HG03103 (cell line): ENCODE measurements at regions not wholly inside any gene's neighbourhood (a gene's known extent, or its start where the extent isn't known, plus 50 kb on each side); places are given as distances from the start of the nearest gene placed in this dataset.
"Not testable (repeated sequence)": the region's sequence is repeated elsewhere in the genome, so short reads cannot be mapped to it uniquely, and the experiment has no call there.

ENCODE experiments used
- ATAC-seq: cut with Tn5 transposase; IDR thresholded peaks from one replicate; pipeline ENCODE4 v1.9.1; 2021; ENCODE audit warnings: low read depth; ENCODE audit not compliant: unreplicated experiment

DNA sequence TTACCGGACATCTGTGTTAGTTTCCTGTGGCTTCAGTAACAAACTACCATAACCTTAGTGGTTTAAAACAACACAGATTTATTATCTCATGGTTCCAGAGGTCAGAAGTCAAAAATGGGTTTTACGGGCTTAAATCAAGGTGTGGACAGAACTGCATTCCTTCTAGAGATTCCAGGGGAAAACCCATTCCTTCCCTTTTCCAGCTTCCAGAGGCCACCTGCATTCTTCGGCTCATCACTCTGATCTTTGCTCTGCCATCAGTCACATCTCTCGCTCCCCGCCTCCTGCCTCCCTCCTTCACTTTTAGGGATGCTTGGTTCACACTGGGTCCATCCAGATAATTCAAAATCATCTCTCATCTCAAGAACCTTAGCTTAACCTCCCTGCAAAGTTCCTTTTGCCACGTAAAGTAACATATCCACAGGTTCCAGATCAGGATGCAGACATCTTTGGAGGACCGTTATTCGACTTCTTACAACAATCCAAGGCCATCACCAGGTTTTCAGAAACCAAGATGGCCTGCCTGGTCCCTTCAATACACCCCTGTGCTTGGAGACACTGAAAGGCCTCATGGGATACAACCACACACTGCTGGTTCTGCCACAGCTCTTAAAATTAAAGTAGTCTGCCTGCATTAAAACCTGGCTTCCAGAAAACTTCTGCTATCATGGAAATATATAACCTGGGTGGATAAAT, 225.9 kb upstream of the MYO3A start:
- ATAC-seq = no peak

DNA sequence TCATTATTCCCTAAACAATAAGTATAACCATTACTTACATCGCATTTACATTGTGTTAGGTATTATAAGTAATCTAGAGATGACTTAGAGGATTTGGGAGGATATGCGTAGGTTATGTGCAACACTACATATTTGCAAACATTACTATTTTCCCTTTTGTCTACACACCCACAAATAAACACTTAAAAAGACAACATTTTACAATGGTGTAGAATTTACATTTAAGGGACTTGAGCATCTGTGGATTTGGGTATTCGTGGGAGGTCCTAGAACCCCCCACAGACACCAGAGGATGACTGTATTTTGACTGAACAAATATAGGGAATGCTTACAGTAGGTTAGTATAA, 220.2 kb upstream of the MYO3A start:
- no peak for ATAC-seq

DNA sequence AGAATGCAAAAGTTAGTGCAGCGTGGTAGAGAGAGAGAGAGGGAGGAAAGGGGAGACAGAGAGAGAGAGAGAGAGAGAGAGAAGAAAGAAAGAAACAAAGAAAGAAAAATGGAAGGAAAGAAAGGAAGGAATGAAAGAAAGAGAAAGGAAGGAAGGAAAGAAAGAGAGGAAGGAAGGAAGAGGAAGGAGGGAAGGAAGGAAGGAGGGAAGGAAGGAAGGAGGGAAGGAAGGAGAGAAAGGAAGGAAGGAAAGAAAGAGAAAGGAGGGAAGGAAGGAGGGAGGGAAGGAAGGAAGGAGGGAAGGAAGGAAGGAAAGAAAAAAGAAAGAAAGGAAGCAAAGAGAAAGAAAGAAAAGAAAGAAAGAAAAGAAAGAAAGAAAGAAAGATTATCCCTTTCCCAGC, 209.8 kb upstream of the MYO3A start:
- no peak for ATAC-seq

DNA sequence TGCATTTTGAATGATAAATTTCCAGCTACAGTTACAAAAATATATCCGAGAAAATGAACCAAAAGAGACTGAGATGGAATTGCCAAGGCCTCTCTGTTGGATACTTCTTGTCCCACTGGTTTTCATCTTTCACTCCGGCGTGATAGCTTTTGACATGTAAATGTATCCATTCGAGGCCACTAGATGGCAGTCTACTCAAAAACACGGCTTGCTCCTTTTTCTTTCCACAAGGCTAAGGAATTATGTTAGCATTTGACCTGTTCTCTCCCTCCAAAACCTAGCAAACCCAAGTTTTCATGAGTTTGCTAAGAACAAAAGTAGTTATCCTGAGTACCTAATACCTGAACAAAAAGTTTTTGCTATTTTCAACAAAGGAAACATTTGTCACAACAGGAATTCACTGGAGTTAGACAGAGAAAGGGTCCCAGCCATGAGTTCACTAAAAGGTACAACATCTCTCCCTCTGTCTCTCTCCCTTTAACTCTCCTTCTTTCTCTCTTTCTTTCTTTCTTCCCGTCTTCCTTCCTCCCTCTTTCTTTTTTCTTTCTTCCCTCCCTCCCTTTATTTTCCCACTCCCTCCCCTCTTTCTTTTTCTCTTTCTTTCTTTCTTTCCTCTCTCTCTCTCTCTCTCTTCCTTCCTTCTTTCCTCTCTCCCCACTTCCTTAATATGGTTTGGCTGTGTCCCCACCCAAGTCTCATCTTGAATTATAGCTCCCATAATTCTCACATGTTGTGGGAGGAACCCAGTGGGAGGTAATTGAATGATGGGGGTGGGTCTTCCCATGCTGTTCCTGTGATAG, 207.9 kb upstream of the MYO3A start:
- peak; percentile 85 for ATAC-seq

DNA sequence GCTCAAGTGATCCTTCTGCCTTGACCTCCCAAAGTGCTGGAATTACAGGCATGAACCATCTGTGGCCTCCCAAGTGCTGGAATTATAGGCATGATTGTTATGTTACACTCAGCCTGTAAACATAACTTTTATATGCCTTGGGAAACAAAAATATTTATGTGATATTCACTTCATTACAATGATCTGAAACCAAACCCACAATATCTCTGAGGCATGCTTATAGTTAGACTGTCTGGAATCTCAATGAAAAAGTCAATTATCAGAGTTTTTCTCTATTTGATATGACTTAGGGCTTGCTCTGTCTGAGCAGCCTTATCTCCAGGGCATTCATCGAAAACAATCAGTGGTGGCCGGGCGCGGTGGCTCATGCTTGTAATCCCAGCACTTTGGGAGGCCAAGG, 195.3 kb upstream of the MYO3A start:
- ATAC-seq = no peak

DNA sequence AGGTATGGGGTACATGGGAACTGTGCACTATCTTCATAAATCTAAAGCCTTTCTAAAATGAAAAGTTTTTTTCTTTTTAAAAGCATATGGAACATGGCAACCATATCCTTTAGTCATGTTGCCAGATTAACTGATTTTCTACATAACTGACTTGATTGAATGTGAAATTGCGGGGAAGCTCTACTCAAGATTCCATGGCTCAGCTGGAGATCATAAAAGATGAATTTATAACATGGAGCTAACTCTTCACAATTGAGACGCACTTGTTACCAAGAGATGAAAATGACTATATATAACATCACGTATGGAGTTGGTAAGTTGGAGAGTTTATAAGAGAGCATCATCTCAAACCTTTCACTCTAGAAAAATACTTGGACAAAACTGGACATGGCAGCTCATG, 190.2 kb upstream of the MYO3A start:
- no peak for ATAC-seq

DNA sequence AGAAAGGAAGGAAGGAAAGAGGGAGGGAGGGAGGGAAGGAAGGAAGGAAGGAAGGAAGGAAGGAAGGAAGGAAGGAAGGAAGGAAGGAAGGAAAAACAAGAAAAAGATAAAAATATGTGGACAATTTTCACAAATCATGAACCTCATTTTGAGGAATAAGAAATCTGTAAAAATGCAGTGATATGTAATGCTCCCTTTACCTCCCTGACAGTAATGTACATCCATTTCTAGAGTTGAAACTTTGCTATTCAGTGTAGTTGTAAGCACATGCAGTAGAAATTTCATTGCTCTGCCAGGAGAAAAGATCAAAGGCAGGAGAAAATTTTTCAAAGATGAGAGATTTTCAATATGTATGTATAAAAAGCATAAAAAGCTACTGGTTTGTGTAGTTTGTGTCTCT, 189.5 kb upstream of the MYO3A start:
- no peak for ATAC-seq

DNA sequence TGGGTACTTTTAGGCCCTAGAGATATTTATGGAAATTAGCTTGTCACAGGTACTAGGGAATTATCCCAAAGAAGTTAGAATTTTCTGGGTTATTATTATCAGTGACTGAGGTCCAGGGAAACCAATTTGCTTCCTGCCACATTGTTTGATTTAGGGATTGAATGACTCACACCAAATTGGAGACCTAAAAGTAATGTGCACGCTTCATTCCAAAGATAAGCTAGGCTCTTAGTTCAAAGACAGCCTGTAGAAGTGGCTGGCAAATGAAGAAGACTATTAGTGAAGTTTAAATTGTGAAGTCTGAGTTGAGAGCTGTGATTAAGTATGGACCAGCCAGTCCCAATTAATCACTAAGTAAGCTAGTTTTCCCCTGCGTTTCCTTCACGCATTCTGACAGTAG, 188.1 kb upstream of the MYO3A start:
- no peak for ATAC-seq

DNA sequence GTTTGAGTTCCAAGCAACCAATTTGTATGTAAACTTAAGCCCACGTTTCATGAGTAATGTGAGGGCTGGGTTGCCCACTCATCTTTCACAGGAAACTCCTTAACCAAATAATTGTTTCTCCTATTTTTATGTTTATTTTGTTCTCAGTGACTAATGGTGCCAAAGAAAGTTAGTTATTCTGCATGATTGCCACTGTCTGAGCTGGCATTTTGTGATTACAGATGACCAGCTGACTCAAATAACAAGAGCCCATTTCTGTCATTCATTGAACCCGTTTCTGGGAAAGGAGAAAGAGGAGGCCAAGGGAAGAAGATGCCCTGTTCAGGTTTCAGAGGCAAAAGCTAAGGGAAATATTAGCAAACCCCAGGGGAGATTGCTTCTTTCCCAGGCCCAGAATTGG, 186.9 kb upstream of the MYO3A start:
- ATAC-seq = no peak

DNA sequence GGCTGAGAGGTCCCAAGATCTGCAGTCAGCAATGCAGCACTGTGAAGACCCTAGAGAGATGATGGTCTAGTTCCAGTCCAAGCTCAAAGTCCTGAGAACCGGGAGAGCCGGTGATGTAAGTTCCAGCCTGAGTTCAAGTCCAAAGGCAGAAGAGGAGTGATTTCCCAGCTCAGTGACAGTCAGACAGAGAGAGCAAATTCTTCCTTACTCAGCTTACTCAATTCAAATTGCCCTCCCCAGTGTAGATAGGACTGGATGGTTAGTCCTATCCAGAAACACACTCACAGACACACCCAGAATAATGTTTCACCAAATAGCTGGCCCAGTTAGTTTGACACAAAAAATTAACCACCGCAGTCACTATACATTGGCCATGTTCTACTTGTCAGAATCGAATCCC, 185.5 kb upstream of the MYO3A start:
- no peak for ATAC-seq

DNA sequence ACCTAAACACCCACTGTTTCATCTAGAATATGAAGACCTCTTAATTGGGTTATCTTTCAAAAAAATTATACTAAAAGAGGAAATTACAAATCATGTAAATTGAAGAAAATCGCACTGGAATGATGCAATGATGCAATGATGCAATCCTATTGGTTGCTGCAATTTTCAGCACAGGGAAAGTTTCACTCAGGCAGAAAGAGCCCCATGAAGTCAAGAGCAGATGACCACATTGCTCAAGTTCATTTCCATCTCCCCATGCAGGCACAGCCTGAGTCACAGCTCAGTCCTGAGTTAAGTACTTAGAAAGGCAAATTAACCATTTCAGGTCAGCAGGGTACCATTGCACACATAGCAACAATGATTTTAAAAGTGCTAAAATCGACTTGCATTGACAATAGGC, 180.3 kb upstream of the MYO3A start:
- ATAC-seq = no peak

DNA sequence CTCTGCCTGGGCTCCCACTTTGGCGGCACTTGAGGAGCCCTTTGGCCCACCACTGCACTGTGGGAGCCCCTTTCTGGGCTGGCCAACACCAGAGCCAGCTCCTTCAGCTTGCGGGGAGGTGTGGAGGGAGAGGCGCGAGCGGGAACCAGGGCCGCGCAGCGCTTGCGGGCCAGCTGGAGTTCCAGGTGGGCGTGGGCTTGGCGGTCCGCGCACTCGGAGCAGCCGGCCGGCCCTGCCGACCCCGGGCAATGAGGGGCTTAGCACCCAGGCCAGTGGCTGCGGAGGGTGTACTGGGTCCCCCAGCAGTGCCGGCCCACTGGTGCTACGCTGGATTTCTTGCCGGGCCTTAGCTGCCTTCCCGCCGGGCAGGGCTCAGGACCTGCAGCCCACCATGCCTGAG, 178.2 kb upstream of the MYO3A start:
- not testable (repeated sequence) for ATAC-seq

DNA sequence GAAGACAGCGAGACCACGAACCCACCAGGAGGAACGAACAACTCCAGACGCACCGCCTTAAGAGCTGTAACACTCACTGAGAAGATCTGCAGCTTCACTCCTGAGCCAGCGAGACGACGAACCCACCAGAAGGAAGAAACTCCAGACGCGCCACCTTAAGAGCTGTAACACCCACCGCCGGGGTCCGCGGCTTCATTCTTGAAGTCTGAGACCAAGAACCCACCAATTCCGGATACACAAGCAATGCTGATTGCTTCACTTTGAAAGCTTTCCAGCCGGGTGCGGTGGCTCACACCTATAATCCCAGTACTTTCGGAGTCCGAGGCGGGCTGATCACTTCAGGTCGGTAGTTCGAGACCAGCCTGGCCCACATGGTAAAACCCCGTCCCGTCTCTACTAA, 177.2 kb upstream of the MYO3A start:
- no peak for ATAC-seq

DNA sequence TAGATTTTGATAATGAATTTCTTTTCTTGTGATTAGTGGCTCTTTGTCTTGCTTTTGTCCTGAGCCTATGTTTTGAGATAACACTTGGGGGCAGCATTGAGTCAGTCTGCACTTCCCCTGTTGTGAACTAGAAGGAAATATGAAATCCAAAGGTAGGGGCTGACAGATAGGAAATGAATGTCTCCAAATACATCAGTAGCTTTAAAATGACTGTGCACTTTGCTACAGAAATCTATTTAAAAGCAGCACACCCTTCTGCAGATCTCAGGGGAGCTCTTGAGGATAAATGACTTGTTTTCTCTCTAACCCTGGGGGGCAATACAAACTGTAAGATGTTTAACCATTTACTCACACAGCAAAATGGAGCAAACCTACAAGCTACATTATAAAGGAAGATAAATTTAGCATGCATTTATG, 176.0 kb upstream of the MYO3A start:
- ATAC-seq = no peak

DNA sequence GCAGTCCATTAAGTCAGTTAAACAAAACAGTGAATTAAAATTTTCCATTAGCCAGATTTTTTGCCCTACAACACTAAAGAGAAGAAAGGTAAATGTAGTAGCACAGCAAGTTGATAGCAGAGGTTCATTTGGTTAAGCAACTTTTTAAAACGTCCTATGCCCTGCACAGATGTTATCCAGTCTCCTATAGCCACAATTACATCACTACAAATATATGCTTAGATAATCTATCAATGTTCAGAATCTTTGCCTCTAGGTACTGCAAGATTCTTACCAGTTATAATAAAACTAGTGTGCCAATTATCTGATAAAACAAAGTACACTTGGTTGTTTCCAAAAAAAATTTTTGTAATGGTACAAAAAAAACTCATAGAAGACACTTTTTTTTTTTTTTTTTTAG, 175.5 kb upstream of the MYO3A start:
- ATAC-seq = no peak

DNA sequence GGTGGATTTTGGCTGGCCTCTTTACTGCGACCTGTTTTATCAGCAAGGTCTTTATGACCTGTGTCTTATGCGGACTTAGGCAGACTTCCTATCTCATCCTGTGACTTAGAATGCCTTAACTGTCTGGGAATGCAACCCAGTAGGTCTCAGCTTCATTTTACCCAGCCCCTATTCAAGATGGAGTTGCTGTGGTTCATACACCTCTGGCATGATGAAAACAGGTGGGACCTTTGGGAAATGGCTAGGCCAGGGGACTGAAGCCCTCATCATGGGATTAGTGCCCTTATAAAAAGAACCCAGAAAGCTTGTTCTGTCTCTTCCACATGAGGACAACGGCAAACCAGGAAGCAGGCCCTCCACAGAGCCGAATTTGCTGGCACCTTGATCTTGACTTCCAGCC, 172.1 kb upstream of the MYO3A start:
- no peak for ATAC-seq

DNA sequence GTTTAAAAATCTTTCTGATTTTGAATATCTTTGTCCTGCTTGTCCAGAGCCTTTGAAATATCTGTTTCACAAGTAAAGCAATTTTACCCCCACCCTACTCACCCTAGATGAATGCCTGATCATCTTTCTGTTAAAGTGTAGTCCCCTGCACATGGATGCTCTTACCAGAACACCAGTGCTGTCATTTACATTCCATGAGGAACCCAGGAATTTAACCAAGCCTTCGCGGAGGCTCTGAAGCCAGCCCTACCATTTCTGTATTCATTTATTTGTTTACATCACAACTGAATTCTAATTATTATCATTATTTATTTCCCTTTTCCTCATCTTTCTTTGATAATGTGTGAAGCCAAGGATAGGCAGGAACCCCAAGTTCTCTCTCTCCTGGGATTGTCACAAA, 167.8 kb upstream of the MYO3A start:
- ATAC-seq = no peak

DNA sequence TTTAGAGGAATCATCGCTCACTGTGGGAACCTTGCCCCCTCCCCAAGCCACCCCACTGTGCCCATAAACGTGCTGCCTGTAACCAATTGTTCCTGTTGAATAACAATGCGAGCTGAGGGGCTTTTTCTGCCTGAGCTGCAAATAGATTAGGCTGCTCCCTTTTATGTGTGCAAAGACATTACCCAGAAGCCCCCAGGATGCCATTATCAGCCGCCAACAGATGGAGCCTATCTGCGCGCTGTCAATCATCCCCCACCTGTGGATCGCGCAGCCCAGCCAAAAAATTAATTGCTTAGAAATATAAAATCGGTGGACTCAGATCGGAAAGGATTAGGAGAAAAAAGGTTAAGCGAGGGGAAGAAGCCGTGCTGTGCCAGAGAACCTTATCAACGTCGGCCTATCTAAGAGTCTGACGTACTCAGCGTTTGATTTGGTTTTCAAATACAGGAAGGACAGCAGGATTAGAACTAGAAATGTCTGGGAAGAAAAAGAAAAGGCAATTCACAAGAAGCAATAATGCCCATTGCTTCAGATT, 167.3 kb upstream of the MYO3A start:
- ATAC-seq = no peak

DNA sequence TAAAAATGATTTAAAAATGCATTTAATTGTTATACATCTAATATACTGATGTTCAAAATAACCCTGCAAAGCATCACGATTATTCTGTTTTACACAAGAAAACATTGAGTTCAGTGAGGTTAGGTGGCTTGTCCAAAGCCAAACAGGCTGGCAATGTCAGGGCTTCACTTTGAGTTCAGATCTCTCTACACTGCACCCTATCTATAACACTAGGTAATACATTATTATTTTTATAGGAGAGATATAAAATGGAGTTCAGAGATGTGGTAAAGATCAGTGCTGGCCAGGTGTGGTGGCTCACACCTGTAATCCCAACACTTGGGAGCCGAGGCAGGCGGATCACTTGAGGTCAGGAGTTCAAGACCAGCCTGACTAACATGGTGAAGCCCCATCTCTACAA, 165.9 kb upstream of the MYO3A start:
- ATAC-seq = no peak

DNA sequence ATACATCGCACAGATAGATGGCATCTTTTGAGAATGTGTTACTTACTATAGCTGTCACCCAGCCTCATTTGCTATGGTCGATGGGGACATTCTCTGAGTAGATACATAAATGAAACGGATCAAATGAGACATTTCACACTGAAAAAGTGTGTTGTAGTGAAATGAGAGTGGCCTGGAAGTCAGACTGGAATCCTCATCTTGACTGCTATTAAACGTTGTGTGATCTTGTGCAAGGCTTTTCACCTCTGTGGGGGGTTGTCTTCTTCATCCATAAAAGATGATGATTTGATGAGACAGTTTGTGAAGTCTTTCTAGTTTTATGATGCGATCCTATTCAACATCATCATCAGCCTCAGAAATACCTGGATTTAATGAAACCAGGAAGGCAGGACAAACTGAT, 155.4 kb upstream of the MYO3A start:
- no peak for ATAC-seq

DNA sequence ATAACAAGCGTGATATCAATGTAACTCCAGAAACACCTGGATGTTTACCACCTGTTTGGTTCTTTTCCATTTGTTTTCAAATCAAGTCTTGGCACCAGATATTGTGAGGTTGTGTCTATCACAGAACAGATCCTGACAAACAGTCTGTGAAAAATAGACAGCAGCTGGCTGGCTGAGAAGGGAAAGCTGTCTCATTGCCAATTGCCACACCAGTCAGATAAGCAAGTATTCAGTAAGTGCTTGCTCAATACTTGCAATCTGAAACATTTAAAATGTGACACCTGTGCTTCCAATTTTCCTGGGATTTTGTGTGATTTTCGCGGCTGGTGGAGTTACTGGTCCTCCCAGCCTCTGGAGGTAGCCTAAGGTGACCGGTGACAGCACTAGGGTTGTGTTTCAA, 147.9 kb upstream of the MYO3A start:
- ATAC-seq = no peak

DNA sequence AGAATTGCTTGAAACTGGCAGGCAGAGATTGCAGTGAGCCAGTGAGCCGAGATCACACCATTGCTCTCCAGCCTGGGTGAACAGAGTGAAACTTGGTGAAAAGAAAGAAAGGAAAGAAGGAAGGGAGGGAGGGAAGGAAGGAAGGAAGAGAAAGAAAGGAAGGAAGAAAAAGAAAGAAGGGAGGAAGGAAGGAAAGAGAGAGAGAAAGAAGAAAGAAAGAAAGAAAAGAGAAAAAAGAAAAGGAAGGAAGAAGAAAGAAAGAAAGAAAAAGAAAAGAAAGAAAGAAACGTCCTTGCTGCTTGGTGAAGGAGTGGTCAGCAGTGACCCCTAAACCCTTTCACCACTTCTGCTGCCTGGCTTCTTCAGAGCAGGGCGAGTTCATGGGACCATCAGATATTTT, 147.1 kb upstream of the MYO3A start:
- ATAC-seq = no peak
